Activated CD8-positive, alpha-beta memory T cell treated with anti-CD3 and anti-CD28 coated beads, Interleukin-2, amount 10 ng/mL, durations not matched to agents 7 days and 5 days (primary cell): ENCODE measurements at regions not wholly inside any gene's neighbourhood (a gene's known extent, or its start where the extent isn't known, plus 50 kb on each side); places are given as distances from the start of the nearest gene placed in this dataset.

ENCODE experiments used
- ATAC-seq: fragments of 150-1000 bp; cut with Tn5 transposase; one replicate; pipeline ENCODE4 v1.10.0; 2021; ENCODE audit warnings: moderate library complexity
- CTCF ChIA-PET: fragments of 350-600 bp; sonication (Branson Sonifier 250); formaldehyde crosslinking; loops from one replicate; lab custom pipeline; 2021; ENCODE audit warnings: antibody characterized with exemption; lab: Charles Lee
- DNase-seq: peaks from one replicate; pipeline ENCODE4 v3.0.0-alpha.2; 2020
- H3K27ac Mint-ChIP-seq: one replicate; pipeline ENCODE4 v1.8.0; 2021; ENCODE audit warnings: mild to moderate bottlenecking, mixed read lengths
- H3K27me3 Mint-ChIP-seq: one replicate; pipeline ENCODE4 v1.8.0; 2021; ENCODE audit warnings: mixed read lengths
- H3K36me3 Mint-ChIP-seq: one replicate; pipeline ENCODE4 v1.8.0; 2021; ENCODE audit warnings: mild to moderate bottlenecking, mixed read lengths
- H3K4me1 Mint-ChIP-seq: one replicate; pipeline ENCODE4 v1.8.0; 2021; ENCODE audit warnings: mixed read lengths
- H3K4me3 Mint-ChIP-seq: one replicate; pipeline ENCODE4 v1.8.0; 2021; ENCODE audit warnings: mild to moderate bottlenecking, moderate library complexity, mixed read lengths
- H3K9me3 Mint-ChIP-seq: one replicate; pipeline ENCODE4 v1.8.0; 2022; ENCODE audit warnings: low read depth, mixed read lengths

GRCh38 chr18:40569605-40570004, 1385.4 kb upstream of the PIK3C3 start:
- CTCF ChIA-PET: no interaction called here
- no peaks in the 10 kb centered on the region for H3K4me1 Mint-ChIP-seq
- H3K9me3 Mint-ChIP-seq: peaks cover 11% of the 10 kb centered on the region
- H3K27me3 Mint-ChIP-seq: no peaks in the 10 kb centered on the region
- no peaks in the 10 kb centered on the region for H3K36me3 Mint-ChIP-seq
- DNase-seq (no peak), ATAC-seq (no peak)
- no peak overlapping the region for H3K27ac Mint-ChIP-seq
- H3K4me3 Mint-ChIP-seq: no peak overlapping the region

GRCh38 chr18:40566510-40566844, 1388.6 kb upstream of the PIK3C3 start:
- DNase-seq (no peak), ATAC-seq (no peak)
- Mint-ChIP-seq H3K27ac (no peak overlapping the region), H3K36me3 (no peaks in the 10 kb centered on the region), H3K27me3 (no peaks in the 10 kb centered on the region), H3K9me3 (peaks cover 9% of the 10 kb centered on the region), H3K4me3 (no peak overlapping the region), H3K4me1 (no peaks in the 10 kb centered on the region)
- CTCF ChIA-PET: no interaction called here

- CTCF ChIA-PET: no interaction called here
- Mint-ChIP-seq H3K4me3 (no peak overlapping the region), H3K4me1 (no peaks in the 10 kb centered on the region), H3K36me3 (no peaks in the 10 kb centered on the region), H3K27ac (no peak overlapping the region), H3K9me3 (peaks cover 9% of the 10 kb centered on the region), H3K27me3 (no peaks in the 10 kb centered on the region)
- DNase-seq (no peak), ATAC-seq (no peak)
Observed at GRCh38 chr18:40565805-40566509, 1389.1 kb upstream of the PIK3C3 start.

- CTCF ChIA-PET: no interaction called here
- Mint-ChIP-seq H3K4me1 (no peaks in the 10 kb centered on the region), H3K9me3 (peaks cover 2% of the 10 kb centered on the region), H3K4me3 (no peak overlapping the region), H3K27me3 (no peaks in the 10 kb centered on the region), H3K27ac (no peak overlapping the region), H3K36me3 (no peaks in the 10 kb centered on the region)
- ATAC-seq: no peak
- DNase-seq: no peak
Observed at GRCh38 chr18:40559556-40559955, 1395.5 kb upstream of the PIK3C3 start.

- DNase-seq (no peak), ATAC-seq (no peak)
- H3K27me3 Mint-ChIP-seq: no peaks in the 10 kb centered on the region
Observed at GRCh38 chr18:40558706-40559392, 1396.2 kb upstream of the PIK3C3 start.

GRCh38 chr18:40555914-40556313, 1399.1 kb upstream of the PIK3C3 start:
- CTCF ChIA-PET: no interaction called here
- Mint-ChIP-seq H3K36me3 (no peaks in the 10 kb centered on the region), H3K4me1 (no peaks in the 10 kb centered on the region), H3K27ac (no peak overlapping the region), H3K4me3 (no peak overlapping the region), H3K27me3 (no peaks in the 10 kb centered on the region), H3K9me3 (peaks cover 2% of the 10 kb centered on the region)
- no peak for DNase-seq
- no peak for ATAC-seq

More at GRCh38 chr18:40558706-40559392, 1396.2 kb upstream of the PIK3C3 start:
- CTCF ChIA-PET: no interaction called here
- H3K27ac Mint-ChIP-seq: no peak overlapping the region
- H3K9me3 Mint-ChIP-seq: peaks cover 2% of the 10 kb centered on the region
- no peak overlapping the region for H3K4me3 Mint-ChIP-seq
- no peaks in the 10 kb centered on the region for H3K36me3 Mint-ChIP-seq
- no peaks in the 10 kb centered on the region for H3K4me1 Mint-ChIP-seq

- CTCF ChIA-PET: no interaction called here
- H3K9me3 Mint-ChIP-seq: peaks cover 2% of the 10 kb centered on the region
- H3K36me3 Mint-ChIP-seq: no peaks in the 10 kb centered on the region
- H3K27ac Mint-ChIP-seq: no peak overlapping the region
- no peaks in the 10 kb centered on the region for H3K27me3 Mint-ChIP-seq
- ATAC-seq (no peak), DNase-seq (no peak)
- H3K4me3 Mint-ChIP-seq: no peak overlapping the region
- no peaks in the 10 kb centered on the region for H3K4me1 Mint-ChIP-seq
Observed at GRCh38 chr18:40553029-40553428, 1402.0 kb upstream of the PIK3C3 start.

GRCh38 chr18:40546875-40547274, 1408.2 kb upstream of the PIK3C3 start:
- CTCF ChIA-PET: no interaction called here
- Mint-ChIP-seq H3K9me3 (peaks cover 5% of the 10 kb centered on the region), H3K27ac (no peak overlapping the region)

GRCh38 chr18:40534723-40535122, 1420.3 kb upstream of the PIK3C3 start:
- no peak overlapping the region for H3K27ac Mint-ChIP-seq
- no peak for ATAC-seq
- H3K36me3 Mint-ChIP-seq: no peaks in the 10 kb centered on the region
- H3K4me1 Mint-ChIP-seq: no peaks in the 10 kb centered on the region
- CTCF ChIA-PET: no interaction called here
- H3K27me3 Mint-ChIP-seq: no peaks in the 10 kb centered on the region
- DNase-seq: no peak
- no peak overlapping the region for H3K4me3 Mint-ChIP-seq
- H3K9me3 Mint-ChIP-seq: peaks cover 11% of the 10 kb centered on the region

More at GRCh38 chr18:40546875-40547274, 1408.2 kb upstream of the PIK3C3 start:
- no peaks in the 10 kb centered on the region for H3K27me3 Mint-ChIP-seq
- H3K36me3 Mint-ChIP-seq: no peaks in the 10 kb centered on the region
- ATAC-seq (no peak), DNase-seq (no peak)
- no peak overlapping the region for H3K4me3 Mint-ChIP-seq
- H3K4me1 Mint-ChIP-seq: no peaks in the 10 kb centered on the region

- no peaks in the 10 kb centered on the region for H3K27me3 Mint-ChIP-seq
- no peak overlapping the region for H3K27ac Mint-ChIP-seq
- no peaks in the 10 kb centered on the region for H3K36me3 Mint-ChIP-seq
- H3K9me3 Mint-ChIP-seq: peaks cover 3% of the 10 kb centered on the region
- no peaks in the 10 kb centered on the region for H3K4me1 Mint-ChIP-seq
- ATAC-seq (no peak), DNase-seq (no peak)
- no peak overlapping the region for H3K4me3 Mint-ChIP-seq
- CTCF ChIA-PET: no interaction called here
Observed at GRCh38 chr18:40532046-40532445, 1423.0 kb upstream of the PIK3C3 start.

- CTCF ChIA-PET: no interaction called here
- Mint-ChIP-seq H3K27me3 (no peaks in the 10 kb centered on the region), H3K27ac (no peak overlapping the region), H3K4me3 (no peak overlapping the region), H3K36me3 (no peaks in the 10 kb centered on the region), H3K4me1 (no peaks in the 10 kb centered on the region), H3K9me3 (peaks cover 3% of the 10 kb centered on the region)
- ATAC-seq (no peak), DNase-seq (no peak)
Observed at GRCh38 chr18:40531051-40531450, 1424.0 kb upstream of the PIK3C3 start.

GRCh38 chr18:40529478-40529877, 1425.6 kb upstream of the PIK3C3 start:
- ATAC-seq: no peak
- Mint-ChIP-seq H3K27me3 (no peaks in the 10 kb centered on the region), H3K4me1 (no peaks in the 10 kb centered on the region), H3K9me3 (no peaks in the 10 kb centered on the region), H3K36me3 (no peaks in the 10 kb centered on the region), H3K27ac (no peak overlapping the region), H3K4me3 (no peak overlapping the region)
- no peak for DNase-seq
- CTCF ChIA-PET: no interaction called here

GRCh38 chr18:40524881-40525280, 1430.2 kb upstream of the PIK3C3 start:
- no peaks in the 10 kb centered on the region for H3K36me3 Mint-ChIP-seq
- CTCF ChIA-PET: no interaction called here
- no peak overlapping the region for H3K27ac Mint-ChIP-seq
- no peaks in the 10 kb centered on the region for H3K4me1 Mint-ChIP-seq
- H3K4me3 Mint-ChIP-seq: no peak overlapping the region
- H3K27me3 Mint-ChIP-seq: no peaks in the 10 kb centered on the region
- peaks cover 2% of the 10 kb centered on the region for H3K9me3 Mint-ChIP-seq
- DNase-seq (no peak), ATAC-seq (no peak)

GRCh38 chr18:40523287-40523686, 1431.7 kb upstream of the PIK3C3 start:
- peaks cover 2% of the 10 kb centered on the region for H3K9me3 Mint-ChIP-seq
- CTCF ChIA-PET: no interaction called here
- no peak overlapping the region for H3K4me3 Mint-ChIP-seq
- no peak overlapping the region for H3K27ac Mint-ChIP-seq
- H3K36me3 Mint-ChIP-seq: no peaks in the 10 kb centered on the region
- ATAC-seq (no peak), DNase-seq (no peak)
- no peaks in the 10 kb centered on the region for H3K4me1 Mint-ChIP-seq
- H3K27me3 Mint-ChIP-seq: no peaks in the 10 kb centered on the region
